ENCODE measurements at regions not wholly inside any gene's neighbourhood (a gene's known extent, or its start where the extent isn't known, plus 50 kb on each side); places are given as distances from the start of the nearest gene placed in this dataset.

DNA sequence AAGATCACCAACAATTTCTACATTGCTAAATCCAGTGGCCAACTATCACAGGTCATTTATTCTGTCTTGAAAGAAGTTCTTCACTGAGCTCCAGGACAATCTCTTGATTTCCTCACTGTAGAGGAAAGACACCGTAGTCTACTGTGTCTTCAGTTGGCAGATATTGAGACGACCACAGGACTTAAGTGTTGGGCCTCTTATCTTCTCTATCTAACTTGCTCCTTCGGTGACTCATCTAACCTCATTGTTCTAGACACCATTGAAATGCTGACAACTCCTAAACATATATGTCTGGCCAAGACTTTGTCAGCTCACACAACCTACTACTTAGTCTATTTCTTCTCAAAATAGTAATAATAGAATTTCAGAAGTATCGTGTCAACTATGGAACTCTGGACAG is 425.8 kb downstream of the ARAP2 start:
- TF ChIP-seq CTCF (IDR thresholded peaks at IDR 0.05) (no peak), POLR2A (IDR thresholded peaks at IDR 0.05) (no peak)

Data from right lobe of liver (tissue), 4 donors.